Nephron progenitor cell (in vitro differentiated cells): ENCODE measurements at regions not wholly inside any gene's neighbourhood (a gene's known extent, or its start where the extent isn't known, plus 50 kb on each side); places are given as distances from the start of the nearest gene placed in this dataset.
A peak's percentile ranks its signal among the peaks of the same experiment; 100 is the strongest.

Experiments used
- DNase-seq: peaks from one replicate; pipeline ENCODE4 v3.0.0; 2021
- H3K27ac Mint-ChIP-seq: 2 replicates; pipeline ENCODE4 v1.8.0; 2021; ENCODE audit warnings: mild to moderate bottlenecking, moderate library complexity, mixed read lengths
- H3K27me3 Mint-ChIP-seq: 2 replicates; pipeline ENCODE4 v1.8.0; 2021; ENCODE audit warnings: mild to moderate bottlenecking, low read depth, mixed read lengths; ENCODE audit not compliant: poor library complexity
- H3K36me3 Mint-ChIP-seq: 2 replicates; pipeline ENCODE4 v1.8.0; 2021; ENCODE audit warnings: low read depth, mixed read lengths
- H3K4me1 Mint-ChIP-seq: 2 replicates; pipeline ENCODE4 v1.8.0; 2021; ENCODE audit warnings: mixed read lengths
- H3K4me3 Mint-ChIP-seq: 2 replicates; pipeline ENCODE4 v1.8.0; 2021; ENCODE audit warnings: mild to moderate bottlenecking, moderate library complexity, mixed read lengths
- H3K9me3 Mint-ChIP-seq: 2 replicates; pipeline ENCODE4 v1.8.0; 2021; ENCODE audit warnings: mild to moderate bottlenecking, moderate library complexity, mixed read lengths
- CTCF ChIP-seq: fragments of 200-600 bp; sonication (generic); IDR thresholded peaks from 2 replicates; pipeline ENCODE4 v1.5.0; 2021; ENCODE audit warnings: antibody characterized with exemption

DNA sequence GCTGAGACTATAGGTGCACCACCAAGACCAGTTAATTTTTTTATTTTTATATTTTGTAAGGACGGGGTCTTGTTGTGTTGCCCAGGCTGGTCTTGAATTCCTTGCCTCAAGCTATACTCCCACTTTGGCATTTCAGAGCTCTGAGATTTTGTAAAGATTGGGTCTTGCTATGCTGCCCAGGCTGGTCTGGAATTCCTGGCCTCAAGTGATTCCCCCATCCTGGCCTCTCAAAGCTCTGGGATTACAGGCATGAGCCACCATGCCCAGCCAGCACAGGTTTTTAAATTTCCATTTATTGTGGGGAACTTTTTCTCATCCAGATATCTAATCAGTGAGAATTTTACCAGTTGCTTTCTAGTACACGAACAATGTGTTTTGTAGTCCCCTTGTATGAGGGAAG lies 156.1 kb upstream of the VLDLR start:
- Mint-ChIP-seq H3K9me3 (peaks cover 49% of the 10 kb centered on the region), H3K4me3 (no peak overlapping the region), H3K36me3 (peaks cover 52% of the 10 kb centered on the region), H3K27me3 (no peaks in the 10 kb centered on the region), H3K4me1 (peaks cover 58% of the 10 kb centered on the region), H3K27ac (peak overlapping the region; percentile 41)
- DNase-seq, result no peak
- TF ChIP-seq CTCF, result no peak

- peaks cover 48% of the 10 kb centered on the region for H3K9me3 Mint-ChIP-seq
- H3K27me3 Mint-ChIP-seq, result no peaks in the 10 kb centered on the region
- peak overlapping the region; percentile 16 for H3K4me3 Mint-ChIP-seq
- DNase-seq, result no peak
- H3K4me1 Mint-ChIP-seq, result peaks cover 63% of the 10 kb centered on the region
- no peak for TF ChIP-seq CTCF
- peaks cover 52% of the 10 kb centered on the region for H3K36me3 Mint-ChIP-seq
- peak overlapping the region; percentile 41 for H3K27ac Mint-ChIP-seq
Observed at GRCh38 chr9:2465921-2466460, 155.6 kb upstream of the VLDLR start.

GRCh38 chr9:2466703-2467102 lies 154.9 kb upstream of the VLDLR start:
- H3K27ac Mint-ChIP-seq, result peak overlapping the region; percentile 91
- peak overlapping the region; percentile 16 for H3K4me3 Mint-ChIP-seq
- peaks cover 41% of the 10 kb centered on the region for H3K9me3 Mint-ChIP-seq
- peak; percentile 43 for DNase-seq
- no peak for TF ChIP-seq CTCF
- H3K4me1 Mint-ChIP-seq, result peaks cover 57% of the 10 kb centered on the region
- peaks cover 45% of the 10 kb centered on the region for H3K36me3 Mint-ChIP-seq
- no peaks in the 10 kb centered on the region for H3K27me3 Mint-ChIP-seq

GRCh38 chr9:2469681-2470221 lies 151.8 kb upstream of the VLDLR start:
- H3K4me3 Mint-ChIP-seq, result peak overlapping the region; percentile 46
- H3K27me3 Mint-ChIP-seq, result no peaks in the 10 kb centered on the region
- H3K36me3 Mint-ChIP-seq, result peaks cover 25% of the 10 kb centered on the region
- peaks cover 78% of the 10 kb centered on the region for H3K4me1 Mint-ChIP-seq
- TF ChIP-seq CTCF, result no peak
- peak; percentile 15 for DNase-seq
- H3K27ac Mint-ChIP-seq, result peak overlapping the region; percentile 97
- H3K9me3 Mint-ChIP-seq, result peaks cover 18% of the 10 kb centered on the region

GRCh38 chr9:2473681-2474080 lies 147.9 kb upstream of the VLDLR start:
- H3K4me3 Mint-ChIP-seq, result no peak overlapping the region
- no peak for DNase-seq
- peaks cover 58% of the 10 kb centered on the region for H3K4me1 Mint-ChIP-seq
- H3K36me3 Mint-ChIP-seq, result peaks cover 2% of the 10 kb centered on the region
- H3K9me3 Mint-ChIP-seq, result peaks cover 6% of the 10 kb centered on the region
- peaks cover 3% of the 10 kb centered on the region for H3K27me3 Mint-ChIP-seq
- H3K27ac Mint-ChIP-seq, result no peak overlapping the region
- no peak for TF ChIP-seq CTCF

DNA sequence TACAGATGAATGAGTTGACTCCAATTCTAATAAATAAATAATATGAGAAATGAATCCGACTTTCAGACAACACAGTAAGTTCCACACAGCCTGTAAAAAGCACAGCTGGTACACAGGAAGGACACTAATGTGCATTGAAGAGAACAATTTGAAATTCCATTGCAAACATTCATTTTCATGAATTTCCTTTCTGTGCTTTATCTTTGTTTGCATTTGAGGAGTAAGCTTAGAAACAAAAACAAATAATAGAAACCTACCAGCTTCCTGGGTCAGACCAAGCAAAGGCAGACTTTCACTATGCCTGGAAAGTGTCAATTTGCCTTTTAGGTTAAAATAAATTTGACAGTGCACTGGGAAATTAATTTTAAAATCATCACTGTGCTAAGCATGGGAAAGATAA lies 143.8 kb upstream of the VLDLR start:
- Mint-ChIP-seq H3K4me3 (no peak overlapping the region), H3K36me3 (no peaks in the 10 kb centered on the region), H3K9me3 (peaks cover 3% of the 10 kb centered on the region), H3K4me1 (peaks cover 38% of the 10 kb centered on the region), H3K27ac (no peak overlapping the region), H3K27me3 (peaks cover 3% of the 10 kb centered on the region)
- TF ChIP-seq CTCF, result no peak
- DNase-seq, result no peak
